ENCODE measurements at regions not wholly inside any gene's neighbourhood (a gene's known extent, or its start where the extent isn't known, plus 50 kb on each side); places are given as distances from the start of the nearest gene placed in this dataset.

DNA sequence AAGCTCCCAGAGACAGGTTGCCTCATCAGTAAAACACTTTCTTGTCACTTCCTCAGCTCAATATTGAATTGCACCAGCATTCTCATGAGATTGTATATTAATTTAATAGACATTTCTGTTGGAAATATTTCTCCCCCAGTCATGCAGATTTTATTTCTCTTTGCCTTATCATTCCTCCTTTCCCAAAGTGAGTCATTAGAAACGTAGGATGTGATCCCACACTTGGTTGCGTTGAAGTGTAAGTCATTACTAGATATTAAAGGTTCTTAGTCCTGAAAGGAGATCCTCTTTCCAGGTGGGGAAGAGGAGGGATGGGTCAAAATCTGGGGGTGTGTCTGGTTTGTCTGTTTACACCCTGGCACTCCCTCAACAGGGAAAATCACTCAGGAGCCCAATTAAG is 438.2 kb downstream of the SLC4A3 start:
- no peak for TF ChIP-seq POLR2A (IDR thresholded peaks at IDR 0.05; ENCODE audit: low read depth, low read length)
- TF ChIP-seq POU2F2 (IDR thresholded peaks at IDR 0.05; ENCODE audit: low read depth, low read length): no peak
- TF ChIP-seq PAX5 (IDR thresholded peaks at IDR 0.05; ENCODE audit: insufficient read depth, low read length, severe bottlenecking): no peak
- no peak for TF ChIP-seq POLR2AphosphoS5 (IDR thresholded peaks at IDR 0.05; ENCODE audit: low read depth, low read length)
- TF ChIP-seq TAF1 (IDR thresholded peaks at IDR 0.05; ENCODE audit: low read depth, low read length): no peak
- no peak for TF ChIP-seq SPI1 (IDR thresholded peaks at IDR 0.05; ENCODE audit: low read depth, low read length)
- DNase-seq (ENCODE audit: insufficient read length, low spot score): no peak
- FAIRE-seq: no peak

DNA sequence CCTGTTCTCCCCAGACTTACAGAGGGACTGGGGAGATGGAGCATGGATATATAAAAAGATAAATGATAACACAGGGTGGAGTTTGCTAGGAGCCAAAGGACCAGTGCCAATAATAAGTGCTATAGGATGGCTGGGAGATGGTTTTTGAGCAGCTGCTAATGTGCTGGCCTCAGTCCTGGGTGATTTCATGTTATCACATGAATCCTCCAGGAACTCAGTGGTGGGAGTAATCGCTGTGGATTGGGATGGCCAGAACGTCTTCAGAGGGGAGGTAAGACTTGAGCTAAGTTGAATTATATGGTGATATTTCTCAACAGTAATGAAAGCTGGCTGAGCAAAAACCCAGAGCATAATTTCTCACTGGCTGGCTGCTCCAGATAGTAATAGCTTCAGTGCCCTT is 441.4 kb downstream of the SLC4A3 start:
- no peak for TF ChIP-seq SPI1 (IDR thresholded peaks at IDR 0.05; ENCODE audit: low read depth, low read length)
- no peak for TF ChIP-seq TAF1 (IDR thresholded peaks at IDR 0.05; ENCODE audit: low read depth, low read length)
- no peak for TF ChIP-seq POU2F2 (IDR thresholded peaks at IDR 0.05; ENCODE audit: low read depth, low read length)
- no peak for TF ChIP-seq POLR2AphosphoS5 (IDR thresholded peaks at IDR 0.05; ENCODE audit: low read depth, low read length)
- no peak for TF ChIP-seq POLR2A (IDR thresholded peaks at IDR 0.05; ENCODE audit: low read depth, low read length)
- no peak for TF ChIP-seq PAX5 (IDR thresholded peaks at IDR 0.05; ENCODE audit: insufficient read depth, low read length, severe bottlenecking)
- no peak for FAIRE-seq
- no peak for DNase-seq (ENCODE audit: insufficient read length, low spot score)

DNA sequence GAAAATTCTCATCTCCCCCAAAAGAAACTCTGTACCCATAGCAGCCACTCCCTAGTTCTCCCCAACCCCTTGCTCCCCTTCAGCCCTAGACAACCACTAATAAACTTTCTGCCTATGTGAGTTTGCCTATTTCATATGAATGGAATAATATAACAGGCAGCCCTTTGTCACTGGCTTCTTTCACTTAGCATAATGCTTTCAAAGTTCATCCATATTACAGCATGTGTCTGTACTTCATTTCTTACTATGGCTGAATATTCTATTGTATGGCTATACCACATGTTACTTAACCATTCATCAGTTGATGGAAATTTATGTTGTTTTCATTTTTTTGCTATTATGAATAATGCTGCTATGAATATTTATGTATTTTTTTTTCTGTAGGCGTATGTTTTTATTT is 442.9 kb downstream of the SLC4A3 start:
- FAIRE-seq: no peak
- no peak for TF ChIP-seq POU2F2 (IDR thresholded peaks at IDR 0.05; ENCODE audit: low read depth, low read length)
- no peak for TF ChIP-seq SPI1 (IDR thresholded peaks at IDR 0.05; ENCODE audit: low read depth, low read length)
- TF ChIP-seq TAF1 (IDR thresholded peaks at IDR 0.05; ENCODE audit: low read depth, low read length): no peak
- no peak for TF ChIP-seq PAX5 (IDR thresholded peaks at IDR 0.05; ENCODE audit: insufficient read depth, low read length, severe bottlenecking)
- no peak for TF ChIP-seq POLR2AphosphoS5 (IDR thresholded peaks at IDR 0.05; ENCODE audit: low read depth, low read length)
- TF ChIP-seq POLR2A (IDR thresholded peaks at IDR 0.05; ENCODE audit: low read depth, low read length): no peak
- DNase-seq (ENCODE audit: insufficient read length, low spot score): no peak

DNA sequence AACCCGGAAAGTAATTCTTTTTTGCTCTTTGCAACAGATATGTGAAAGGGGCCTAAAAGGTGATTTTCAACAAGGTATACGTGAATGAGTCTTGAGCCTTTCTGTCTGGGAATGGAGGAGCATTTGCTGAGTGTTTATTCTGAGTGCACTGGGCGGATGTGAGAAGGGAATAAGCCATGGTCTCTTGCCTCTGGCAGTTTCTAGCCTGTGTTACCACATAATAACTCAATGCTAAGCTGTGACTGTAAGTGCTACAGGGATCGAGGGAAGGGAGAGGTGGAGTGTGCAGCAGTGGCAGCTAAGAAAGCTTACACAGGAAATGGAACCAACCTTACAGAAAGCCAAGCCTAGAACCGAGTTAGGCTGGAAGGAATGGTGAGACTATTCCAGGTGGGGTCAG is 444.3 kb downstream of the SLC4A3 start:
- DNase-seq (ENCODE audit: insufficient read length, low spot score) (no peak), FAIRE-seq (no peak)

DNA sequence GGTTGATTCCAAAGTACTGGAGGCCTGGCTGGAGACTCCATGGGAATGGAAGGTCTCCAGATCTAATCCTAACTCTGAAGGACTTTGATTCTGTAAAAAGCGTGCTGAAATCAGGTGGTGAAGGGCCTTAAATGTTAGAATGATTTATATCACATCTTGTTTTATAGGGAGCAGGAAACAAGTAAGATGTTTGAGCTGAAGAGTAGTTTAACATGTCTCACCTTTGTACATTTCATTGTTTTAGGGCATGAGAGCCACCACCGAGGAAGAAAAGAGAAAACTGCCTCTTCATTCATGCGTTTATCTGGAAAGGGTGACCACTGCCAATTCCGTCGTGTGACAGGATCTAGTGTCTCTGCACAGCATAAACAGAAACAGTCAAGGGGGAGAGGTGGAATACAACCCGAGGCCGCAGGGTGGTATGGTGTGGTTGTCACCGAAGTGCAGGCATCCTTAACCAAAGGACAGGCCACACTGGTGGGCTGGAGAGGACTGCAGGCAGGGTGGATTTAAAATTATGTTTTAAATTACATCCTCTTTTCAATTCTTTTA is 445.3 kb downstream of the SLC4A3 start:
- TF ChIP-seq POLR2AphosphoS5 (IDR thresholded peaks at IDR 0.05; ENCODE audit: low read depth, low read length) (no peak), PAX5 (IDR thresholded peaks at IDR 0.05; ENCODE audit: insufficient read depth, low read length, severe bottlenecking) (no peak)
- FAIRE-seq (no peak), DNase-seq (ENCODE audit: insufficient read length, low spot score) (no peak)

More for the DNA sequence above, 444.3 kb downstream of the SLC4A3 start:
- TF ChIP-seq TAF1 (IDR thresholded peaks at IDR 0.05; ENCODE audit: low read depth, low read length) (no peak), POU2F2 (IDR thresholded peaks at IDR 0.05; ENCODE audit: low read depth, low read length) (no peak), SPI1 (IDR thresholded peaks at IDR 0.05; ENCODE audit: low read depth, low read length) (no peak)

DNA sequence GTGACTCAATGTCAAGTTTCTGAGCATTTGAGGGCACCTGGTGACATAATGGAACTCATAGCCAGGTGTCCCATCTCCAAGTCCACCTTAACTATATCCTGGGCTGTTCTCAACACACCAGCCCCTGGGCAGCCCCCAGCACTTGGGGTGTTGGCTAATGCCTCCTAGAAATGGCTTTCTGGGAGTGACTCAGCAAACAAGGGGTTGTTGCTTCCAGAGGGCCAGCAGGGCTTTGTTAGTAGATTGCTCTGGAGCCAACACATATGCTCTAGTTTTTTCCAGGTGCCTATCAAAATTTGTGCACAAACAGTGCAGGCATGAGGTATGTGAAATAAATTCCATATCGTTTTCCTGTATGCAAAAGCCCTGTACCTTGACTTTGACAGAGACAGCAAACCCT is 448.4 kb downstream of the SLC4A3 start:
- DNase-seq (ENCODE audit: insufficient read length, low spot score): no peak
- no peak for TF ChIP-seq POLR2AphosphoS5 (IDR thresholded peaks at IDR 0.05; ENCODE audit: low read depth, low read length)
- no peak for FAIRE-seq

DNA sequence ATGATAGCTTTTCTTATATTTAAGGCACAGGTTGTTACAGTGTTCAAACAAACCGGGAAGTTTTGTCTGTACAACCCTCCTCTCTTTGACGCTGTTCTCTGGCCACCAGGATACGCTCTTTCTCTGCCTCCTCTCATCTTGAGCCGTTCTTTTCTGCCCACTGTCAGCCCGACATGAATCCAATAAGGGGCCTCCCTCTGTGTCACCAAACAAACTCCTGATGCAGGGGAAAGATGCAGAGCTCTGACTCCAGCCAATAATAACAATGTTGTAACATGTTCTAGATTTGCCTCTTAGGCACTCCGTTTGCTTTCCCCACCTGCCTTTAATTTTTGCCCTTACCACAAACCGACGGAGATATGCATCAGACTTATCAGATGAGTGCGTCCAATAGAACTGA is 449.3 kb downstream of the SLC4A3 start:
- no peak for DNase-seq (ENCODE audit: insufficient read length, low spot score)
- TF ChIP-seq SPI1 (IDR thresholded peaks at IDR 0.05; ENCODE audit: low read depth, low read length) (no peak), POU2F2 (IDR thresholded peaks at IDR 0.05; ENCODE audit: low read depth, low read length) (no peak), PAX5 (IDR thresholded peaks at IDR 0.05; ENCODE audit: insufficient read depth, low read length, severe bottlenecking) (no peak), POLR2A (IDR thresholded peaks at IDR 0.05; ENCODE audit: low read depth, low read length) (no peak), POLR2AphosphoS5 (IDR thresholded peaks at IDR 0.05; ENCODE audit: low read depth, low read length) (no peak)
- FAIRE-seq: no peak

DNA sequence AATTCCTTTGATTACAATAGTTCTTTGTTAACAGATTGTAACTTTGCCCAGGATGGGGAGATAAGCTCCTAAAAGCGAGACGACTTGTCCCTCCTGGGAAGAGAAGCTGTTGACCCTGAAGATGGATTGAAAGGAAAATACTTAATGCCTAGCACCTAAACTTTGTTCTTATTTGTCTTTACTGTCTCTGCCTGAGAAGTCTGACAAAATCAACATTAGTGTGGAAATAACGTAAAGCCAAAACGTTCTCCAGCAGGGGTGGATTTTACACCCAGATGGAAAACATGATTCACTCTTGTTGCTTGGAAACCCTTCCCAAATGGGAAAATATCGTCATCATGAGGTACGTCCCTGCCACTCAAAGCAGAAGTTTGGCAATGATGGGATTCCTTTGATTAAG is 450.1 kb downstream of the SLC4A3 start:
- FAIRE-seq (no peak), DNase-seq (ENCODE audit: insufficient read length, low spot score) (no peak)
- TF ChIP-seq PAX5 (IDR thresholded peaks at IDR 0.05; ENCODE audit: insufficient read depth, low read length, severe bottlenecking): no peak
- TF ChIP-seq POU2F2 (IDR thresholded peaks at IDR 0.05; ENCODE audit: low read depth, low read length): no peak
- TF ChIP-seq POLR2AphosphoS5 (IDR thresholded peaks at IDR 0.05; ENCODE audit: low read depth, low read length): no peak
- no peak for TF ChIP-seq POLR2A (IDR thresholded peaks at IDR 0.05; ENCODE audit: low read depth, low read length)
- TF ChIP-seq TAF1 (IDR thresholded peaks at IDR 0.05; ENCODE audit: low read depth, low read length): no peak
- TF ChIP-seq SPI1 (IDR thresholded peaks at IDR 0.05; ENCODE audit: low read depth, low read length): no peak

DNA sequence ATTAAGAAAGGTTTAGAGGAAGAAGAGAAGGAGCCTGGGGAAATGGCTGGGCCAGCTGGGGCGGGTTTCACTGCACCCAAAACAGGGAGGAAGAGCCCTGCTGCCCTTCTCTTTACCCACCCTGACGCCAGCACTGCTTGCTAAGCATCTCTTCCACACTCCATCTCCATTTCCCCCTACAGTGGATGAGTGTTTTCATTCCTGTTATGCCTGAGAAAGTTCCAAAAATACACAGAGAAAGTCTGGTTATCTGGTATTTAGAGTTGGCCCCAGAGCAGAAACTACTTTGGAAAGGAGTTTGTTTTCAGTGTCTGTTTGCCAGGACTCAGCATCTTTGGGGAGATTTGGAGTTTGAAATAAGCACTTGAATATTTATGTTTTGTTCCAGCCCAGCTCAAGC is 451.0 kb downstream of the SLC4A3 start:
- no peak for FAIRE-seq
- no peak for TF ChIP-seq PAX5 (IDR thresholded peaks at IDR 0.05; ENCODE audit: insufficient read depth, low read length, severe bottlenecking)
- TF ChIP-seq SPI1 (IDR thresholded peaks at IDR 0.05; ENCODE audit: low read depth, low read length): no peak
- no peak for TF ChIP-seq POLR2A (IDR thresholded peaks at IDR 0.05; ENCODE audit: low read depth, low read length)
- no peak for TF ChIP-seq POLR2AphosphoS5 (IDR thresholded peaks at IDR 0.05; ENCODE audit: low read depth, low read length)
- TF ChIP-seq TAF1 (IDR thresholded peaks at IDR 0.05; ENCODE audit: low read depth, low read length): no peak
- no peak for TF ChIP-seq POU2F2 (IDR thresholded peaks at IDR 0.05; ENCODE audit: low read depth, low read length)

DNA sequence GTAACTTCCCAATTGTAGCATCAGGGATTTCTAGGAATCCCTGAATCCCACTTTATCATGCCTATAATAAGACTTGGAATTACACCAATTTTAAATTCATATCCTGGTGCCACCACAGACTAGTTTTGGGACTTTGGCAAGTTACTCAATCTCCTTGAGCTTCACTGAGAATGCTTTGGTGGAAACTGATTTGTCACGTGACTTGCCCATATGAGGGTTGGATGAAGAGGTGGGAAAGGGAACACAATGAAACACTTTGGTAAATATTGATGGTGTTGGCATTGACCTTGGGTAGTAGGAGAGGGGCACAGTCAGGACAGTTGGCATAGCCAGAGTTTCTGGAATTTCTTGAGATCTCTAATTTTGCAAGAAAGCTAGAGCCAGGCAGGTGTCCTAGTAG is 452.2 kb downstream of the SLC4A3 start:
- no peak for TF ChIP-seq POLR2AphosphoS5 (IDR thresholded peaks at IDR 0.05; ENCODE audit: low read depth, low read length)
- TF ChIP-seq SPI1 (IDR thresholded peaks at IDR 0.05; ENCODE audit: low read depth, low read length): no peak
- TF ChIP-seq POU2F2 (IDR thresholded peaks at IDR 0.05; ENCODE audit: low read depth, low read length): no peak
- no peak for TF ChIP-seq TAF1 (IDR thresholded peaks at IDR 0.05; ENCODE audit: low read depth, low read length)
- TF ChIP-seq PAX5 (IDR thresholded peaks at IDR 0.05; ENCODE audit: insufficient read depth, low read length, severe bottlenecking): no peak
- TF ChIP-seq POLR2A (IDR thresholded peaks at IDR 0.05; ENCODE audit: low read depth, low read length): no peak
- DNase-seq (ENCODE audit: insufficient read length, low spot score) (no peak), FAIRE-seq (no peak)

More for the DNA sequence above, 451.0 kb downstream of the SLC4A3 start:
- no peak for DNase-seq (ENCODE audit: insufficient read length, low spot score)
